Astrocyte of the cerebellum (primary cell): ENCODE measurements at regions not wholly inside any gene's neighbourhood (a gene's known extent, or its start where the extent isn't known, plus 50 kb on each side); places are given as distances from the start of the nearest gene placed in this dataset.

Experiments used
- DNase-seq: peaks from one replicate; pipeline ENCODE4 v3.0.0-alpha.2; 2011; ENCODE audit warnings: low read depth
- H3K4me3 ChIP-seq: 2 replicates; pipeline ENCODE4 v1.5.1; 2011; ENCODE audit warnings: mild to moderate bottlenecking, low read depth, low read length, moderate library complexity
- in situ Hi-C: cut with HindIII; loops from 2 replicates; pipeline ENCODE4 v1.10.0; 2017; ENCODE audit warnings: low sequenced_read_pairs
- TF ChIP-seq, protein P1 (sequence below): IDR thresholded peaks from 2 replicates; pipeline ENCODE4 v1.5.1; 2012; ENCODE audit warnings: low read length, low read depth, moderate library complexity, mild to moderate bottlenecking; ENCODE audit errors: missing control alignments

- in situ Hi-C loops: no loop called here
- H3K4me3 ChIP-seq: no peak overlapping the region
- TF ChIP-seq, protein P1, sequence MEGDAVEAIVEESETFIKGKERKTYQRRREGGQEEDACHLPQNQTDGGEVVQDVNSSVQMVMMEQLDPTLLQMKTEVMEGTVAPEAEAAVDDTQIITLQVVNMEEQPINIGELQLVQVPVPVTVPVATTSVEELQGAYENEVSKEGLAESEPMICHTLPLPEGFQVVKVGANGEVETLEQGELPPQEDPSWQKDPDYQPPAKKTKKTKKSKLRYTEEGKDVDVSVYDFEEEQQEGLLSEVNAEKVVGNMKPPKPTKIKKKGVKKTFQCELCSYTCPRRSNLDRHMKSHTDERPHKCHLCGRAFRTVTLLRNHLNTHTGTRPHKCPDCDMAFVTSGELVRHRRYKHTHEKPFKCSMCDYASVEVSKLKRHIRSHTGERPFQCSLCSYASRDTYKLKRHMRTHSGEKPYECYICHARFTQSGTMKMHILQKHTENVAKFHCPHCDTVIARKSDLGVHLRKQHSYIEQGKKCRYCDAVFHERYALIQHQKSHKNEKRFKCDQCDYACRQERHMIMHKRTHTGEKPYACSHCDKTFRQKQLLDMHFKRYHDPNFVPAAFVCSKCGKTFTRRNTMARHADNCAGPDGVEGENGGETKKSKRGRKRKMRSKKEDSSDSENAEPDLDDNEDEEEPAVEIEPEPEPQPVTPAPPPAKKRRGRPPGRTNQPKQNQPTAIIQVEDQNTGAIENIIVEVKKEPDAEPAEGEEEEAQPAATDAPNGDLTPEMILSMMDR: no peak
- no peak for DNase-seq
Observed at GRCh38 chr4:38489011-38489861, 174.8 kb upstream of the KLF3 start.

GRCh38 chr4:38489924-38490639, 173.9 kb upstream of the KLF3 start:
- DNase-seq: no peak
- no peak overlapping the region for H3K4me3 ChIP-seq
- in situ Hi-C loops: no loop called here
- TF ChIP-seq, protein P1: no peak

DNA sequence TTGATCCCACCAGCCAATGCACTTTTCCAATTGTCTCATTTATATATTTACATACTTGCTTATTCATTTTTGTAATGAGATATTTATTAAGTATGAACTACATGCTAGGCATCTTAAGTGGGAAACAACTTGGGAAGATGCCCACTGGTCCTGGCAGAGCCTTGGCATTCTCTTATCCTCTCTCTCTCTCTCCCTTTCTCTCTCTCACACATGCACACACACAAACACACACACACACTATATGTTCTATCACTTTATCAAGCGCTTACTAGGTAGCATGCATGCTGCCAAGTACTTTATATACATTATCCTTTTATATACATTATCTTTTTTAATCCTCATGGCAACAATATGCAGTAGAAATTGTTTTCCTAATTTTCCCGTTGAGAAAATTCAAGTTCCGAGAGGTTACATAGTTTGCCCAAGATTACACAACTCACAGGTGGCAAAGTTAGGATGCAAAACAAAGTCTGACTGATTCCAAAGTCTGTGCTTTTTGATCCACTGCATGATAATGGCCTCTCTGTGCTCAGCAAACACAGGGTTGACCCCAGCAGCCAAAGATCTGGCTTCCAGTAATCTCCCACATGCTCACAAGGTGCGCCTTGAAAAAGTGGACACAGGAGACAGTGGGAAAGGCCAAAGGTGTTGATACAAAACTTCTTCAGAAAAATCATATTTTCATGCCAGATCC, 173.1 kb upstream of the KLF3 start:
- no peak overlapping the region for H3K4me3 ChIP-seq
- DNase-seq: no peak
- TF ChIP-seq, protein P1: no peak
- in situ Hi-C loops: no loop called here

DNA sequence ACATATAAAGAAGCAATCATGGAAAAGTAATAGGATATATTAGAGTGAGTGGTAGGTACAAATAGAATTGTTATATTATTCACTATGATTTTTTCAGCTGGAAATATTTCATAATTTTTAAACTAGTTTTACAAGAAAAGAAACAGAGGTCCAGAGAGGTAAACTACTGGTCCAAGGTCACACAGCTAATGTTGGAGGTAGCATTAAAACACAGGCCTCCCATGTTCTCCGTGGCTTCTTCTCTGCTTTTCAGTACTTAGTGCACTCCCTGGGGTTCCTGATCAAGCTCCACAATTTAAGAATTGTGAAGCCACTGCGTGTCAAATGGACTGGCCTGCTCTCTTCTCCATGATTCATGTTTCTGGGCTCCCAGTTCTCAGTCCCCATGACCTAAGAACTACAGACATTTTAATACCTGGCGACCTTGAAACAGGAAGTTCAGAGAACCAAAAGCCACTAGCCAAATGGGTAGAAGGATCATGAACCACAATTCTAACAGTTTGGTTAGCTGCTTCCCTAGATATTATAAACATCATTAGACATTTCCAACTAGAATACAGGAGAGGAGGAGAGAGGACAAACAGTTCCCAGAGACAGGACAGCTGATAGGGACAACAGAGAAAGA, 172.0 kb upstream of the KLF3 start:
- in situ Hi-C loops: no loop called here
- H3K4me3 ChIP-seq: no peak overlapping the region
- DNase-seq: no peak
- TF ChIP-seq, protein P1: no peak

DNA sequence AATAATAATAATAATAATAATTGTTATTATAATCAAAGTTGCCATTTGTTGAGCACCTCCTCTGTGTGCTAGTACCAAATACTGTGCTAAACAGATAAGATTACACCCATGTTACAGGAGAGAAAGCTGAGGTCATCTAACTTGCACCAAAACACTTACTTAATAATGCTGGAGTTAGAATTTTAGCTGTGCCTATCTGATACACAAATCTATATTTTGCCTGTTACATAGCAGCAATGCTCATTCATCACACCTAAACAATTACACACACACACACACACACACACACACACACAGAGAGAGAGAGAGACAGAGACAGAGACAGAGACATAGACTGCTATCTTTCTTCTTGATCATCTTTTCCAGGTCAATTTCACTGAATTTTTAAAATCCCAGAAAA, 170.9 kb upstream of the KLF3 start:
- H3K4me3 ChIP-seq: no peak overlapping the region
- in situ Hi-C loops: no loop called here
- no peak for DNase-seq

More for the DNA sequence above, 170.9 kb upstream of the KLF3 start:
- TF ChIP-seq, protein P1: no peak
